Right kidney (tissue), 1 donor: ENCODE measurements at regions not wholly inside any gene's neighbourhood (a gene's known extent, or its start where the extent isn't known, plus 50 kb on each side); places are given as distances from the start of the nearest gene placed in this dataset.
"Not testable (repeated sequence)": the region's sequence is repeated elsewhere in the genome, so short reads cannot be mapped to it uniquely, and the experiment has no call there.

Experiments
- DNase-seq: peaks from one replicate; pipeline ENCODE4 v3.0.0-alpha.2; 2016

DNA sequence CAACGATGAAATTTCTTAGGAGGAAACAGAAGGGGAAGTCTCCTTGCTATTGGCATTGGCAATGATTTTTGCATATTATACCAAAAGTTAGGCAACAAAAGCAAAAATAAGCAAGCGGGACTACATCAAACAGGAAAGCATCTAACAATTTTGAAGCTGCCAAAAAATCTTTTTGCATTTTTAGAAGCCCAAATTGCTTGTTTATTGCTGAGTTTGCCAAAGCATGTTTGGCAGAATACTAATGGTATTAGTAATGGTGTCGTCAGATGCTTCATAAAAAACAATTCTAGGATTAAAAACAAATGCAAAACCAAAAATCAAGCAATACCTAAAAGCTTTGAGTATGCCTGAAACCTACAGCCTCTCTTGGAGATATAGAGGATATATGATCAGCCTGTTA, 80.0 kb downstream of the GALR1 start:
- DNase-seq = no peak

DNA sequence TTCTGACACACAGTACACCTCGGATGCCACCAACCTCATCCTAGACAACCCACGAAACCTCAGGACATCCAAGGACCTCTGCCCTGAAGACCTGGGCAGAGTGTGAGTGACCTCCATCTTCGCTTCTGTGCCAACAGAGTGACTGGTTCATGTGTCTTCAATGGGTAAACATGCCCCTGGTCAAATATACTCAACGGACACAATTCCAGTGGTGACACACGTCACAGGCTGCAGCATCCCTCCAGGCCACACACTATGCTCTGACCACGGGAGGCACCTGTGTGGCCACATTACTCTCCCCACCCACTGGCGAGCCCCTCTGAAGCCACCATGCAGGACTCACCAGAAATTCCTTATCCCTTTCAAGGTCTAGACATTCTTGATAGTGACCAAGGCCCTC, 85.2 kb downstream of the GALR1 start:
- no peak for DNase-seq

DNA sequence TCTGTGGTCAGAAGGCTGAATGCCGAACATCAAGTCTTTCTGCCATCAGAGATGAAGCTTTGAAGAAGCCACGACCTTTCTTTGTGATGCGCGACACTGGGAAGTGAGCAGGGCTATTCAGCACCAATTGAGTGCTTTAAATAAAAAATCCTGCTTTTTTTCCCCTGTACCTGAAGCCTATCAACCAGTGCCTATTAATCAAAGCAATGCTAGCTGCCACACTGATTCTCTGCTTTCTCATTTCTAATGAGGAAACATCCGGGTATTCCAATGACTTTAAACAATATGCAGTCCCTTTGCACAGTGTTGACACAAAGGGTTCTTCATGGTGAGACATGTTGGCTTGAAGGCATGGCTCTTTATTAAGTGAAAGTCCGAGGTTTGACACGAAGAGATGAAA, 88.0 kb downstream of the GALR1 start:
- no peak for DNase-seq

DNA sequence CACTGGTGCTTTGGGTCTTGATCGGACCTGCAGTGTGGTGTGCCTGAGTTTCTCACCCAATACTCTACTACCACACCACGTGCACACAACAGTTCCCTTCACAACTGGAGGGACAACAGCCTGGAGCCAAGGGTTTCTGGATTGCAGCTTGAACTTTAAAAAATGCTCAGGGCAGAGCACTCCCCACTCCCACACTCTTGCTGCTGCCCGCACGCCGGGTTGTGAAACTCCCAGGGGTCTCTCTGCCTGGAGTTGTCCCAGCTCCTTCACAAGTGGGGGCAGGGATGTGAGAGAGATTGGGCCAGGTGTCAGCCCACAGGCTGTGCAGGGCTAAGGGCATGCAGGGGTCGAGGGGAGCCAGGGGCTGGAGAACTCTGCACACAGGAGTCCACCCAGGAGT, 89.4 kb downstream of the GALR1 start:
- DNase-seq = no peak

DNA sequence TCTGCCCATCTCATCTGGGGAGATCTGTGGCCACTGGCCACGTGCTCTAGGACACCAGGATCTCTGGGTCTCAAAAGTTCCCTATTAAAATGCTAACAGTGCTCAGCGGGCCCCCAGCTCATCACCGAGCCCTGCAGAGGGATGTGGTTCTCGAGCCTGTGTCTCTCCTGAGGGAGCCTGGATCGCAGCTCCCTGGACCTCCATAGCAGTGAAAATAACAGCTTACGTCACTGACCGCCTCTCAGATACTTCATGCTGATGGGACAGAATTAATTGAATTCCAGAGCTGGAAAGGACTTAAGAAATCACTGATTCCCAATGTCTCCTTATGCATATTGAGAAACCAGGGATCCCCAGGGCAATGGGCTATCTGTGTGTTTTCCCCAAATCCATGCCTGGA, 90.0 kb downstream of the GALR1 start:
- DNase-seq = no peak

DNA sequence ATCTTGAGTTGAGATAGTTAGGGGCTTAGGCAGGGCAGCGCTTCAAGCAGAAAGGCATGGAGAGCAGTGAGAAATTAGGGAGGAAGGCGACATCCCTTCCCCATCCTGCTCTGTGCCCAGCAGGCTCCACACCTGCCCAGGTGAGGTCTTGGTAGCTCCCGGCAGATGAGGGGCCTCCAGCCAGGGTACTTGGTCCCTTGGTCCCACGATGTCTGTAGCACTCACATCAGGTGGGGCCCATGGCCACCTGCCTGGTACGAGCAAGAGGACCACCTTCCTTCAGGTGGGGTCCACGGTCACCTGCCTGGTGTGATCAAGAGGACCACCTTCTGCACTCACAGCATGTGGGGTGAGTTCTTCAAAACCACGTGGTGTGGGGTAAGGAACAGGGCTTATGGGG, 91.2 kb downstream of the GALR1 start:
- DNase-seq = no peak

DNA sequence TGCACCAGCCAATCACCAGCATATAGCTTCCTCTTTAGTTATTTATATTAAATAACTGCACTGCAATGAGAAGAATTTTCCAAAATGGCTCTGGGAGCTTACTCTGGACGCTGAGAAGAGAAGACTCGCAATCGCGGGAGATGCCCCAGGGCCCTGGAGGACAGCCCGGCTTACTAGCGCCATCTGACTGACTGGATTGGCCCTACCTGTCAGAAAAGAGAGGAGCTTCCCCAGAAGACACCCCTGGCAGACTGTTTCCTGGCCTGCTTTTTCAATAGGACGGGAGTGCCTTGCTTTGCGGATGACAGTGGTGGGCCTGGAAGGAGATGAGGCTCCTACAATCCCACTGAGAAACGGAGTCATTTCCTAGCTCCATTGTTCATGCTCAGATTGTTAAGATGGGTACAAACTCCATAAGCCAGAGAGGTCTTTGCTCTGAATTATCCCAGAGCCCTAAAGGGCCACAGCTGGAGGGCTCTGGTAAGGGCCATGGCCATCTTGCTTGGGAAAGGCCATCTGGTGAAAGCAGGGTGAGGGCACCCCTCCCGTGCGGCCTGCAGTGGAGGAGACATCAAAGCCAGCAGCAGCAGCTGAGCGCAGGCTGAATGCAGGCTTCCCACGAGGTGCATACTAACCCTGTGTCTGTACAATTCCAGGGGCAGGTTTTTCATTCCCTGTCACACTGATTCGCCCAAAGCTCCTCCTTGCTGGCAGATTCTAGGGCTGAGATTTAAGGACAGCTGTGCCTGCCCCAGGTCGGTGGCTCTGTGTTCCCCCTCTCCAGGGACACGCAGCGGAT, 92.1 kb downstream of the GALR1 start:
- DNase-seq = no peak

DNA sequence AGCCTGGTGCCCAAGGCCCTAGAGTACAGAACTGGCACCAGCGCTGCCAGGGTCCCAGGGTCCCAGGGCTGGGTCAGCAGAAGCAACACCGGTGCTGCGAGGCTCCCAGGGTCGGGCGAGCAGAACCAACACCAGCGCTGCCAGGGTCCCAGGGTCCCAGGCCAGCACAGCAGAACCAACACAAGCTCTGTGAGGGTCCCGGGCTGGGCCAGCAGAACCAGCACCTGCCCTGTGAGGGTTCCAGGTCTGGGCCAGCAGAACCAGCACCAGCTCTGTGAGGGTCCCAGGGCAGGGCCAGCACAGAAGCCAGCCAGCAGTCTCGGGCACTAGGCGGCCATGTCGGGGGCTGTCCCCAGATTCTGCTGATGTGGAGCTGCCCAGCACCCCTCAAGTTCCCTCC, 93.1 kb downstream of the GALR1 start:
- no peak for DNase-seq

DNA sequence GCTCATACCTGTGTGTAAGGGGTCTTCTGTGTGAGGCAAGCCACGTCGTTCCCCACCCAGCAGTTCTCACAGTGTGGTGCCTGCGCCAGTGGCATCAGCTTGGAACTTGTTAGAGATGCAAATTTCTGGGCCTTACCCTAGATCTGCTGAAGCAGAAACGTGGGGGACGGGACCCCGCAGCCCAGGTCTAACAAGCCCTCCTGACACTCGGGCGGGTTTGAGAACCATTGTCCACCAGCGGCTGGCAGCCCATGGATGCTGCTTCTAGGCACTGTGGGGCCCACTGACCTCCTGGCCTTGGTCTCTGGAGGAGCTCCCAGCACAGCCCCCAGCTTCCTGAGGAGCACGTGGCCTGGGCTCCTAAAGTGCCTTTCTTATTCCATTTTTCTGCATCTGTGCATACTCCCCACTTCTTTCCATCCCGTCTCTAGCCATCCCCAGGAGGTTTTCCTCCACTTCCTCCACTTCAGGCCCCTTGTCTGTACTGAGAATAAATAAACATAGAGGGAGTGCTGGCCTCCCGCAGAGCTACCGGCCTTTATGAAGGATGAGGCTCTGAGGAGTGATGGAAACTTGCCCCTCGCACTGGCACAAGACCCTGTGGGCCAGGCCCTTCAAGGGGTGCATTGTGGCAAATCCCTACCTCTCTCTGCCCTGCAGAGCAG, 94.3 kb downstream of the GALR1 start:
- DNase-seq = no peak

DNA sequence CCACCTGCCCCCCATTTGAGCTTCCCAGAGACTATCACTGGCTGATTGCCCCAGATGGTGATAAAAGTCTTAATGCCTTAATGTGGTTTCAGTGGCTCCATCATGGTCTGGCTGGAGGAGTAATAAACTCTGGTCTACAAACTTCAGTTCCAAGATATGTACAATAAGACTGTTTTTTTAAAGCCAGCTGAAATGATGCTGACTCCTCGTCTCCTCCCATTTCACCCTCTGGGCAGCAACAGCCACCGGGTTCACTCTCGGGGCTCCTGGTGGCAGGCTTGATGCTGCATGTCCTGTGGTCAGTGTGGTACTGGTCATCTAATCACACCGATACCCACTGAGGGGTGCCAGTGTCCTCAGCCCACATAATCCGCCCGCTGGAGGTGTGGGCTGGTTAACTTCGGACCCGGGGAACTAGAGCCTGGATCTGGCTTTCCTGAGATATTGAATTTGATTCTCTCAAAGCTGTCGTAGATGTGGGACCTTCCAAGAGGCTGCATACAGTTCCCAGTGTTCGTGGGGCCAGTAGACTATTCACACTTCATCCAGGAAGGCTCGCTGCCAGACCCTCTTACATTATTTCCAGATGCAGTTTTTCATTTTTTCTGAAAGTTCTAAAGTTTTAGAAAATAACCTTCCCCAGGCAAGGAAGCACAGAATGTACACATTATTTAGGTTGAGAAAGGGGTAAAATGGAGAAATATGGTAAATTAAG, 95.3 kb downstream of the GALR1 start:
- DNase-seq = no peak

DNA sequence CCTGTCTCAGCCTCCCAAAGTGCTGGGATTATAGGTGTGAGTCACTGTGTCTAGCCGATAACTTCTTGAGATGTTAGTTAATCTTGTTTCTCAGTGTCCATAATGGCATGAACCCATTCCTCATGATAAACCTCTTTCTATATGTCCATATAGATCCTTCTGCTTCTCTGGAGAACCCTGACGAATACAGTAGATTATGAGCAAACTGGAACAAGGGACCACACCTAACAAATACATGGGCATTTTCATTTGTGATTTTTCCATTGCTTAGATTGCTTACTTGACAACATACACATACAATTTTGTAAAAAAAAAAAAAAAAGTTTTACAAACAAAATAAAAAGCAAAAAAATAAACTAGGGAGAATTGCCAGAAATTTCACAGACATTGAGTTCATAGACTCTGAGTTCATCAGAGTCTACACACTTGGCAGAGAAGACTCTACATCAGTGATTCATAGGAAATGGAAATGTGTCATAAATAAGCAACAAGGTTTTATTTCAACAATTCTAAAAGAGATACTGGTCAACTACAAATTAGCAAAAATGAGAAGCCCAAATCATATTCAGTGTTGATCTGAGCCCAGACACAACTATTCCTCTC, 96.7 kb downstream of the GALR1 start:
- no peak for DNase-seq

DNA sequence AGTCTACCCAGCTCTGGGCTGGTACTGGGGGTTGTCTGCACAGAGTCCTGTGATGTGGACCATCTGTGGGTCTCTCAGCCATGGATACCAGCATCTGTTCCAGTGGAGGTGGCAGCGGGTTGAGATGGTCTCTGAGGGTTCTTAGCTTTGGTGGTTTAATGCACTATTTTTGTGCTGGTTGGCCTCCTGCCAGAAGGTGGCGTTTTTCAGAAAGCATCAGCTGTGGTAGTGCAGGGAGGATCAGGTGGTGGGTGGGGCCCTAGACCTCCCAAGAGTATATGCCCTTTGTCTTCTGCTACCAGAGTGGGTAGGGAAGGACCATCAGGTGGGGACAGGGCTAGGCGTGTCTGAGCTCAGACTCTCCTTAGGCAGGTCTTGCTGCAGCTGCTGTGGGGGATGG, 103.7 kb downstream of the GALR1 start:
- DNase-seq = not testable (repeated sequence)

DNA sequence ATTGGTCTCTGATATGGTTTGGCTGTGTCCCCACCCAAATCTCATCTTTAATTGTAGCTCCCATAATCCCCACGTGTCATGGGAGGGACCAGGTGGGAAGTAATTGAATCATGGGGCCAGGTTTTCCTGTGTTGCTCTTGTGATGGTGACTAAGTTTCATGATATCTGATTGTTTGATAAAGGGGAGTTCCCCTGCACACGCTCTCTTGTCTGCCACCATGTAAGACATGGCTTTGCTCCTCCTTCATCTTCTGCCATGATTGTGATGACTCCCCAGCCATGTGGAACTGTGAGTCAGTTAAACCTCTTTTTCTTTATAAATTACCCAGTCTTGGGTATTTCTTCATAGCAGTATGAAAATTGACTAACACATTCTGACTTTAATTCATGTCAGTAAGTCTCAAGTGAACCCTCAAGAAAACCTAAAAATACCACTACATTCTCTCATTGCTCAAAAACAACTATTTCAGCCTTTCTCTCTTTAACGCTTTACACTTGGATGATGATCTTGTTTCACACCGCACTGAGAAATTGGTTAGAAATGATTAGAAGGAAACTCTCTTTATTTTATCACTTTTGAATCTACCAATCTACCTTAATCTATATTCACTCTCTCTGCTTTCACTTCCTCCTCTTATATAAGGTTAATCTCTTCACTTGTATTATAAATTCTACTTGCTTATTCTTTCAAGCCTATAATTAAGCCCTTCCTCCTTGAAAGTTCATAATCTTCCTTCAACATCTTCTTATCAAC, 110.1 kb downstream of the GALR1 start:
- DNase-seq = no peak

DNA sequence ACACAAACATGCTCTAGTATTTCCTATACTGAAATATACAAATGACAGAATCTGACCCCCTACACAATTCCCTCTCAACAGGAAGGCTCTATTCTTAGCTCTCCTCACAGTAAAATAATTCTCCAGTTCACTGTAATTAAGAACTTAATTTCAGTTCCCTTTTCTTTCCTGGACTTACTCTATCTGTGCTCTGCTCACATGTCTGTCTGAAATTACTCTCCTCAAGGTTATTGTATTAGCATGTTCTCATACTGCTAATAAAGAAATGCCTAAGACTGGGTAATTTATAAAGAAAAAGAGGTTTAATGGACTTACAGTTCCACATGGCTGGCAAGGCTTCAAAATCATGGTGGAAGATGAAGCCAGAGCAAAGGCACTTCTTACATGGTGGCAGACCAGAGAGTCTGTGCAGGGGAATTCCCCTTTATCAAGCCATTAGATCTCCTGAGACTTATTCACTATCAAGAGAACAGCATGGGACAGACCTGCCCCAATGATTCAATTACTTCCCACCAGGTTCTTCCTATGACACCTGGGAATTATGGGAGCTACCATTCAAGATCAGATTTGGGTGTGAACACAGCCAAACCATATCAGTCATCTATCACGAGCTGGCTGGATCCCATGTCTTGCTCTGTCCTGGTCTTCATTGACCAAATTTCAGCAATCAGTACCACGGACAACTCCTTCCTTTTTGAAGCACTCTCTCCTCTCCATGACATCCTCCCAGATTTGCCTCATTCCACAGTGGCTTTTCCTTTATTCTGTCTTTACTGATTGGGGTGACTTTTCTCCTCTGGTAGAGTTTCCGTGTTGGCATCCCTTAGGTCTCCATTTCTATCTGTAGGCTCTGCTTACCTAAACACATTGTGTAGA, 110.9 kb downstream of the GALR1 start:
- no peak for DNase-seq

DNA sequence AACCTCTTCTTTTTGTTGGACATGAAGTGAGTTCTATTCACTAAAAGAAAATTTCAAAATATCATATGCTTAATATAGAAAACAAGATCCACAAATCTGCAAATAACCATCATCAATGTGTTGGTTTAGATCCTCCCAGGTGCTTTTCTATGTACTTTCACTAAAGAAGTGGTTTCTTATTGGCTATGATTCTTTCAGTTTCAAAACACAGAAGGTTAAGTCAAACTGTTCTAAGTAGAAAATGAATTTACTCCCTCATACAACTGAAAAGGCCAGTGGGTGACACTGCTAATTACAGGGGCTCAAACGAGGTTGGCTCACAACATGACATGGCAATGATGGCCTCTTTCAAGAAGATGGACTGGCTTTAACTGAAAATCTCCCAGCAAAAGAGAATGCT, 111.7 kb downstream of the GALR1 start:
- DNase-seq = no peak

DNA sequence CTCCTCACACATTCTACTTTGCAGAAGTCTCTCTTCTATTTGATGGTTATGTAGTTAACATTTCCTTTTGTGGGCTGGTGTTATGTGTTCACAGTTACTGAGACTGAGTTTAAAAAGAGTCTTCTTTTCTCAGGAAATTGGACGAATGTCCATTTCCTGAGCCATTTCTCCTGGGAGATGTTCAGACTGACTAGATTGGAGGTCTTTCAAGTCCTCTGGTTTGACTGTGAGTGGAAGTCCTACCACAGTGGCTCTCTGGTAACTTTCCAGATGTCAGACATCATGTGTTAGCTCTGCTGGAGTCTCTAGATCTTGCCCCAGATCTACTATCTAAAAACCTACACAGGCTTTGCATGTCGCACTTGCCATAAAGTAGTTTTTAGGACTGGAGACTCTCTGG, 116.0 kb downstream of the GALR1 start:
- no peak for DNase-seq

DNA sequence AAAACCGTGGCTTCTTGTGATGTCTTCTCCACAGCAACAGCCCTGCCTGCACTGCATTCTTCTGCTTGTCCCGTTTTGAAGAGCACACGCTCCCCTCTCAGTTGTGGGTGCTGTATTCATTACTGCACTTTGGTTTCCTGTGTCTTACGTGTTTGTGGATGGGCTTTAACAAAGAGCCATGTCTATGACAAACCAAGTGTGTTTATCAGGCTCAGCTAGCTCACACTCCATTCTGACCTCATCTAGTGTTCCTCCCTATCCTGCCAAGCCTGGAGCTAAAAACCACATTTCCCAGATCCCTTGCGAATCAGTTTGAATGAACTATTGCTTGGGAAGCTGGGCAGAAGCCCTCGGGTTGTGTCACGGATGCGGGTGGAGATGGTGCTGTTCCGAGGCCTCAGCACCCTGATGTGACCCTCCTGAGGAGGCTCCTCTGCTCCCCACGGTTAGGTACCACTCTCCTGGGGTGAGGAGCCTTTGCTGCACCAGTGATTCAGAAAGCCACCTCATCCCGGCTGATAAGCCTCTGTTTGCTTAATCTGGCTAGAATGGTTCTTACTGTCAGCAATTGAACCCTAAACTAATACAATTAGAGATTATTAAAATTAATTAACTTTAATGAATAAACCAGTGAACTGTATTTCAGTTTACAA, 116.5 kb downstream of the GALR1 start:
- peak; percentile 11 for DNase-seq

DNA sequence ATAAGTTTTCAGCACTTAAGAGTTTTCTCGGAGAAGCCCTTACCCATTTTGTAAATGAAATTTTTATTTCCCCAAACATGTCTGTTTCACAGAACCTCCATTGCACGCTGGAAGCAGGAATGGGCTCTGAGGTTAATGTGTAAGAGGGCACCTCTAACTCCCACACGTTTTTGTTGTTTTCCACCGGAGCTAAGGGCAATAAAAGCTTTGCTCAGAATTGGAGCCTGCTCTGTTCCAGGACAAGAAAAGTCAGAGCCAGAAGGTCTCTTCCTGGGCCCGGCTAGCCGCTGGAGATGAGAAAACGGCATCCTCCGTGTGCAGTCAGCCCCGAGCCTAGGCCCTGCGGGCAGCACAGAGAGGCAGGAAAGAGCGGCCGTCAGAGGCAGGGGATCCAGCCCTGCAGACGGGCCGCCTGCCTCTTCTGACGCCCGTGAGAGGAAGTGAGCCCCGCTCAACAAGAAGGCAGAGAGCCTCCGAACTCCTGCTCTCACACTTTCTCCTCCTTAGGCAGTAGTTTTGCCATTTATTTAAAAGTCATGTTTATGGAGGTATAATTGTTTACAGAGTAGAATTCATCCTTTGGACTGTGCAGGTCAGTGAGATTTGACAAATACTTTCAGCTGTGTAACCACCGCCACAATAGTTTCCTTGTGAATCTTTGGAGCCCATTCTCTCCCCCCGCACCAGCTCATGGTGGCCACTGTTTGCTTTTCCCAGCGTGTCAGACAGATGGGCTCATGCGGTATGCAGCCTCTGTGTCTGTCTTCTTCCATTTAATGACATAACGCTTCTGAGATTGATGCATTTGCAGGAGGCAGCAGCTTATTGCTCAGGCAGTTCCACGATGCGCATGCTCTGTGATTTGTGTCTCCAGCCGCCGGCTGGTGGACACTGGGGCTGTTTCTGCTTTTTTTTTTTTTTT, 117.3 kb downstream of the GALR1 start:
- DNase-seq = peak; percentile 52

DNA sequence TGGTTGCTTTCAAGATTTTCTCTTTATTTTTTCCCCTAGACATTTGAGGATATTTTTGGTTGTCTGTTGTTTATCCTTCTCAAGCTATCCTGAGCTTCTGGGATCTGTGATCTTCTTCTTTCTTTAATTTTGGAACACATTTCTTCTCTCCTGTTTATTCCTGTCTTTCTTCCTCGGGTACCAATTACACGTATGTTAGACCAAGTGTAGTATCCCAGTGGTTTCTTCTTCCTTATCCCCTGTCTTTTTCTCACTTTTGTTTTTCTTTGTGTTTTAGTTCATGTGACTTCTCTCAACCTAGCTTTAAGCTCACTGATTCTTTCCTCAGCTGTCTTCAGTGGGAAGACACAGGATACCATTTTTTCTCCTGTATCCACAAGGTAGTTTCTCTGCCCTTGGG, 120.0 kb downstream of the GALR1 start:
- DNase-seq = no peak
